ENCODE measurements at regions not wholly inside any gene's neighbourhood (a gene's known extent, or its start where the extent isn't known, plus 50 kb on each side); places are given as distances from the start of the nearest gene placed in this dataset.

DNA sequence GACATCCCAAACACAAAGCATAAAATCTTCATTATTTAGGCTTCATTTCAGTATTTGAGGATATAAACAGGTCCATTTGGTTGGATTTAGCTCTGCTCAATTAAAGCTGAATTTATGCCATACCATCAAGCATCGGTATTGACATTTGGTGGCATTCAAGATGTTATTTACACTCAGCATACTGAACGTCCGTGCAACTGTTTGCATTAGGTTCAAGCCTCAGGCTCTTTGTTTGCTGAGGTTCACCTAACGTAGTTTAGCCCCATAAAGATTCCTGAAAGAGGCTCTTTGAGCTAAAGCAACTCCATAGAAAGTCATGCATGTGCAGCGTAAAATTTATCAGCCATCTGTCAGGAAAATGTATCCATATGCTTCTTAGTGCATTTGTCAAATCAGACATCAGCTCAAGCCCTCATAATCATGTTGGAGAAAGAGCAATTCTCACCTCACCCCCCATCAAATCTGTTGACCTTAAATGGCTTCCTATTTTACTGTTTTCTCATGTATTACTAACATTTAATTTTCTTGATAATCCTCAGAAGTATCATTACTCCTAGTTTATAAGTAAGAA, 366.9 kb downstream of the EPHA4 start:
- DNase-seq: no peak

DNA sequence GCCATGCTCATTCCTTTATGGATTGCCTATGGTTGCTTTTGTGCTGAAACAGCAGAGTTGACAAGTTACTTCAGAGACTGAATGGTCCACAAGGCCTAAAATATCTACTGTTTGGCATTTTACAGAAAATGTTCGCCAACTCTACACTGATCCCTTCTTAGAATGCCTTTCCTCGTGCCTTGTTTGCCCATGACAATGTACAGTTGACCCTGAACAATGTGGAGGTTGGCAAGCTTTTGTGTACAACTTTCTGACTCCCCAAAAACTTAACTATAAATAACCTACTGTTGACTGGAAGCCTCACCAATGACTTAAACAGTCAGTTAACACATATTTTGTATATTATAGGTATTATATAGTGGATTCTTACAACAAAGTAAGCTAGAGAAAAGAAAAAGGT, 361.4 kb downstream of the EPHA4 start:
- DNase-seq: no peak

- DNase-seq: no peak
Observed at GRCh38 chr2:221211653-221212052, 360.5 kb downstream of the EPHA4 start.

DNA sequence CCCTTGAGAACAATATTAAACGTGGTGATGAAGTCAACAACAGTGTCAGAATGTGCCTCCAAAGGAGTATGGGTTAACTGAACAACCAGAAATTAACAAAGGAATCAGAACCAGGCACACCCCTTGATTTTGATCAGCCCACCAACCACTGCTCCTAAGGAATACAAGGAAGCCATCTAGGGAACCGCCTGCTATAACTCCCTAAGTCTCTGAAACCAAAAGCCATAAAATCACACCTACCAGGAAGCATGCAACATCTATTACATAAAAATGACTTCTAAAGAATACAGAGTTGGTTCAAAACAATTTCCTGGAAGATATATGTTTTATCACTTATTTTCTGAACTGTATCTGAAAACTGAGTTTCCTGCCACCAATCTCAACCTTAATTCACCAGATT, 360.0 kb downstream of the EPHA4 start:
- DNase-seq: no peak

GRCh38 chr2:221215487-221215886, 356.6 kb downstream of the EPHA4 start:
- no peak for DNase-seq

DNA sequence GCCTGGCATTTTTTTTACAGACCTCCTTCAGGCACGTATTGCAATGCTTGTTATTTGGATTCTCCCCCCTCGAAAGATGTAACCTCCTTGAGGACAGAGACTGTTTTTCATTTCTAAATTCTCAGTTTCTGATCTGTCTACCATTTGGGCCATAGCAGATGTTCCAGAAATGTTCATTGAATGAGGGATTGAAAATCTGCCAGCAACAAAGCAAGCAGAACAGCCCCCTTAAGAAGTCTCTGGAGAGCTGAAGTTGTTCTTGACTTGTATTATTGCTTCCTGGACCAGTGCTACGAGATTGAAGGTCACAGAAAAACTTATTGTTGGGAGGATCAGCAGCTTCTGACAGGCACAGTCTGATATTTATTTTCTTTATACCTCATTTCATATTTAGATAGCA, 355.5 kb downstream of the EPHA4 start:
- DNase-seq: no peak

GRCh38 chr2:221225752-221226151, 346.4 kb downstream of the EPHA4 start:
- DNase-seq: no peak

DNA sequence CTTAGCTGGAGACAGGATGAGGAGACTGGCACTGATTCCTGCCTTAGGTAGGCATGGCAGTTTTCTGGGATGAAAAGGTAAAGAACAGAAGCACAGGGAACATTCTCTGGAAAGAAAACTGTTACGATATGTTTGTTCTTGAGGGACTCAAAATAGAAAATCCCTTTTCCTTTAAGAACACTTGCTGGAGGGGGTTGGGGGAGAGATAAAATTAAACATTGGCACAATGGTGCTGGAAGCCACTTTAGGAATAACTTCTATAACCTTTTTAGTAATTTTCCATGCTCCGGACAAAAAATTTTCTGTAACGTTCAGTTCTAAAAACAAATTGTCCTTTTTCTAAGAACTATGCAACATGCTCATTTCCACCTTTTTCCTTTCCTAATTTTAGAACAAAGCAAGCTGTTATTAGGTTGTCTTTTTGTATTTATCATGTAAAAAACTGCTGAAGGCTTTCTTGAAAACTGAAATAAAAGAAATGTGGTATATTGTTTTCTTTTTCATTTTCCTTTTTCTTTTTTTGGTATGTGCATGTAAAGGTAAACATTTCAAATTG, 343.8 kb downstream of the EPHA4 start:
- no peak for DNase-seq

GRCh38 chr2:221229099-221229498, 343.0 kb downstream of the EPHA4 start:
- DNase-seq: no peak

DNA sequence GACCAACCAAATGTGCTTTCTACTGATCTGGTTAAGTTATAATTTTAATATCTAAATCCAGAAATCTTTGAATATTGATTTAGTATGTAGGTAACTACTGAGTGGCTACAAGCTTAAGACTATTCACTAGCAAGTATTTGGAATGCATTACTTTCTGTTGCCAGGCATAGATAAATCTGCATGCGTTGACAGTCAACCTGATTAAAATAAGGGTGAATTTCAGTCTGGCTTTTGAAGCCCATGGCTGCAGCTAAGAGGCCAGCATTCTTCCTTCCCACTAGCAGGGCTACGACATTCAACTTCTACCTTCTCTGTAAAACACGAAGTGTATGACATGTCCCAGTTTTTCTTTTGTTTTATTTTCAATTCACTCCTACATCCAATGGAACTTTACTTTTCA, 340.6 kb downstream of the EPHA4 start:
- DNase-seq: no peak

GRCh38 chr2:221235941-221236340, 336.2 kb downstream of the EPHA4 start:
- DNase-seq: no peak

- no peak for DNase-seq
Observed at GRCh38 chr2:221241072-221241471, 331.0 kb downstream of the EPHA4 start.

GRCh38 chr2:221243771-221244170, 328.3 kb downstream of the EPHA4 start:
- no peak for DNase-seq

DNA sequence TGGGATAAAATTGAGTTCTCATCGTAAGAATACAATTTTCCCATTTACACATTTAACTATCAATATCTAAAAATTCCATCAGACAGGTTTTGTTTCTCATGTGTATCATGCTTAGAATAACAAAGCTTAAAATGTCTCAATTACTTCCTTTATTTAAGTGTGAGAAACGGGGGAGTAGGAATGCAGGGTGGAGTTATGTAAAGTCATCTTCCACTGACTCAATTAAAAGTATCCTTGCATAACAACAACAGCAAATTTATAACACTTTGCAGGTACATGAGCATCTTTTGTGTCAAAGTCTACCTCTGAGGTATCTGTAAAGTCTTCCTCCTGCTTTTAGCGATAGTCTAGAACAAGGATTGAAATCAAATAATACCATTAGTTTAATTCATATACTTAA, 327.1 kb downstream of the EPHA4 start:
- no peak for DNase-seq

GRCh38 chr2:221245772-221246171, 326.3 kb downstream of the EPHA4 start:
- DNase-seq: no peak

DNA sequence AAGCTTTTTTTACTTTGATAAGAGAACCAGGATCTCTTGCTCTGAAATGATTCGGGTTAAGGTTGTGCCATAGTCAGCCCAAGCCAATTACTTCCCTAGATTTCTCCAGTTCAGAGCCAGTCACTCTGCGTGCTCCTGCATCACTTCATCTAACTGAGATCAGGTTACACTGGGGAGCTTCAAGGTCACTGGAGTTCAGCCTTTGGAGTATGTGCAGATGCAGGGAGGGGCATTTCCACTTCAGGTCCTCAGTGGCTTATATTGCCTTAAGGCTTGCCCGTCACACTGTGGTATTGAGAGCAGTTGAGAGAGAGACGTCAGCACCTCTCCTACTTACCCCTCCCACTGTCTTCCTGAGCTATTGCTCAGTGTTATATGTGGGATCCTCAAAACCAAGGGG, 317.8 kb downstream of the EPHA4 start:
- no peak for DNase-seq

DNA sequence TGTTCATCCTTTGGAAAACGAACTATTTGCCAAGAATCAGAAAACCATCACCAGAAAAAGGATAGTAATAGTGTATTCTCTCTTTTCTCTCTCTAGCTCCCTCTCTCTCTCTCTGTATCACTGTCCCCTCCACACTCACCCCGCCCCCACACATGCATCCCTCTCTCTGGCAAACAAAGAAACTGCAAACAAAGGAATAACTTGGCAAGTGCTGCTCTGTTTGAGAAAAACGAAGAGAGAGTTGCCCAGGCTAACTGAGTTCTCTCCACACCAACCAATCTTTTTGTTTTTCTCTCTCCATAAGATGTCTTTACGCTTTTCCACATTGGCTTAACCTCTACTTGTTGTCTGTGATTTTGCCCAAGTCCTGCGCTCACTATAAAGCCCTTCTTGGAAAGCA, 316.2 kb downstream of the EPHA4 start:
- no peak for DNase-seq

DNA sequence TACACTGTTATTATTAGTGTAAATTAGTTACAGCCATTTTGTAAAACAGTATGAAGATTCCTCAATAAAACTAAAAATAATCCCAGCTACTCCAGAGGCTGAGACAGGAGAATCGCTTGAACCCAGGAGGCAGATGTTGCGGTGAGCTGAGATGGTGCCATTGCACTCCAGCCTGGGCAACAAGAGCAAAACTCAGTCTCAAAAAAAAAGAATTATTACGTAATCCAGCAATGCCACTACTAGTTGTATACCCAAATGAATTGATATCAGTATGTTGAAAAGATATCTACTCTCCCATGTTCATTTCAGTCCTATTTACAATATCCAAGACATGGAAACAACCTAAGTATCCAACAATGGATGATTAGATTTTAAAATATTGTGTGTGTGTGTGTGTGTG, 313.6 kb downstream of the EPHA4 start:
- DNase-seq: no peak

- no peak for DNase-seq
Observed at GRCh38 chr2:221262651-221263050, 309.5 kb downstream of the EPHA4 start.

DNA sequence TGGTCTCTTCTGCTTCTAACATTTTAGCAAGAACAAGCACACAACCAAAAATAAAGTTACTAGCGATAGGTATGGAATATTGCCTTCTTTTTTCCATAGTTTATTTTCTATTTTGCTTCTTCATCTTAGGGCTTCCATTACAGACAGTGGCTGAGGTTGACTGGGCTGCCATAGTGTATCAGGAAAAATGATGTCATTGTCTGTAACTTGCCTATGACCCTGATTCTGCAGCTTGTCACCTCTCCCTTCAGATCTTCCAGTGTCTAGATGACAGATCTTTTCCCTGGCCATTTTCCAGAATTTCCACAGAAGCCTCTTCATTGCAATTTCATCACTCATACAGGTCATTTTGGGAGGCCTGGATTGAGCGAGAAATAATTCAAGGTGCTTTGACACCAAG, 308.5 kb downstream of the EPHA4 start:
- no peak for DNase-seq

GRCh38 chr2:221264318-221264717, 307.8 kb downstream of the EPHA4 start:
- no peak for DNase-seq

DNA sequence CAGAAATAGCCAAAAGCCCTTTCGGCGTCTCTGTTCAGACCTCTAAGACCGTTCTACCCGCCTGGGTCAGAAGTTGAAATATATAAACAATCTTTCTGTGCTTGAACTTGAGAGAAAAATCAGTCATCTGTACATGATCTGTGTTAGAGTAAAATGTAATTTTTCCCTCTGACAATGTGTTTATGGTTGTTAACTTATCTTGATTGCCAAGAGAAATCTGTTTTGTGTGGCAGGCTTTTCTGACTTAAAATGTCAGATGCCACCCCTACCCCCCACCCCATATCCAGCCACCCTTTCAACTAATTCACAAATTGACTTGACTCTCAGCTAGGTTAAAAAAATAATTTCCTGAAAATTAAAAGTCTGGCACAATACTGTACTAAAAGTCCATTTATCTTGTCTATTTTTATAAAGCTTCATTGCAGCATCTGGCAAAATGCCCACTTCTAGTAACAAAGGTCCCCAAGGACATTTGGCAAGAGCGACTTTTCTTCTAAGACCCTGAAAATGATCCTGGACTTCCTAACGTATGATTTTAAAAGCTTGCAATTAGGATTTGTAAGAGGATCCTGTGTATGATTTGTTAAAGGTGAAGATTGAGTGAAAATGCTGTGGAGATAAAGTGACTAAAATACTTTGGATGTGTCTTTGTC, 304.2 kb downstream of the EPHA4 start:
- DNase-seq: no peak

GRCh38 chr2:221268631-221269030, 303.5 kb downstream of the EPHA4 start:
- no peak for DNase-seq

DNA sequence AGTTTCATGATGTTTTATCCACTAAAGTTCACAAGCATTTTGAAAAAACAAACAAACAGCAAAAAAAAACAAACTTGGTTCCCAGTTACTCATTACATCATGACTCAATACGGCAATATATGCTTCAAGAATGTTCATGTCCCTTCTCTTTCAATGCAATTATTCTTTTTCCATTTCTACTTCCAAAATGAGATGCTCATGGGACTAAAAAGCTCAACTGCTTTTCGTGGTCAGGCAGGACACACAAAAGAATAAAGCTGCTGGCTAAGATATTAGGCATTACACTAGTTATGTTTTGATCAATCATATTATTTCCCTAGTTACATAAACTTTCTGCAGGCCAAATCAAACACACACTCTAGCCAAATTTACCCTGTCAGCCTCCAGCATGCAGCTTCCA, 301.3 kb downstream of the EPHA4 start:
- no peak for DNase-seq

DNA sequence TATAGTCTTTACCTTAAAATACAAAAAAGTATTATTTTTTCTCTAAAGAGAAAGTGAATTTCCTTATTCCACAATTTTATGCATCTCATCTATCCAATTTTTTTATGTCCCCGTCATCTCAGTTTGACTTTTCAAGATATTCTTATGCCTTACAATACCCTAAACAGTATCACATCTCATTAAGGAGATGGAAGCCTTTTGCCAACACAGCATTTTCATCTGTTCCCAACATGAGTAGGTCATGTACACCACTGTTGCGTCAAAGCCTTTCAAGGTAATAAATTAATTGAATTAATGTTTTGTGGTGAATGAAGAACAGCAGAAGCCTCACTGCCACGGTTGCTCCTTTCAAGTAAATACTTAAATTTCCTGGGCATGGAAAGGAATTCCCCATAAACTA, 299.4 kb downstream of the EPHA4 start:
- no peak for DNase-seq
